Vagina (tissue), 2 donors: ENCODE measurements at regions not wholly inside any gene's neighbourhood (a gene's known extent, or its start where the extent isn't known, plus 50 kb on each side); places are given as distances from the start of the nearest gene placed in this dataset.

Experiments
- CTCF ChIP-seq, 3 experiments: fragments of 450-650 bp in 2 of 3; fragments of 200-600 bp in 1 of 3; sonication (generic) in 1 of 3; IDR thresholded peaks; one replicate each; pipeline ENCODE4 v1.5.1; 2017 to 2019; ENCODE audit warnings: antibody characterized with exemption in 3 of 3, mild to moderate bottlenecking in 2 of 3, moderate library complexity in 2 of 3
- POLR2A ChIP-seq, 2 donors: fragments of 450-650 bp; IDR thresholded peaks; one replicate each; pipeline ENCODE4 v1.6.1; 2017; ENCODE audit warnings: antibody characterized with exemption in 2 of 2, mild to moderate bottlenecking in 2 of 2, moderate library complexity in 2 of 2
- POLR2AphosphoS5 ChIP-seq, 2 donors: sonication (generic); formaldehyde crosslinking; IDR thresholded peaks; one replicate each; pipeline ENCODE4 v1.9.0; 2017; ENCODE audit warnings: antibody characterized with exemption in 2 of 2, mild to moderate bottlenecking in 2 of 2, low read depth in 1 of 2; ENCODE audit not compliant: insufficient read depth in 1 of 2

- TF ChIP-seq CTCF (IDR thresholded peaks at IDR 0.05): no peak
- TF ChIP-seq POLR2A (IDR thresholded peaks at IDR 0.05): no peak
- no peak for TF ChIP-seq POLR2AphosphoS5 (IDR thresholded peaks at IDR 0.05; ENCODE audit: insufficient read depth in 1 of 2, low read depth in 1 of 2)
Observed at GRCh38 chr20:56111961-56112730, 106.8 kb upstream of the CBLN4 start.
